LNCAP (cell line): ENCODE measurements at regions not wholly inside any gene's neighbourhood (a gene's known extent, or its start where the extent isn't known, plus 50 kb on each side); places are given as distances from the start of the nearest gene placed in this dataset.

ENCODE experiments used
- TF ChIP-seq, protein P1 (sequence below): fragments of 450-650 bp; IDR thresholded peaks from 2 replicates; pipeline ENCODE4 v1.5.1; 2017; ENCODE audit warnings: mild to moderate bottlenecking

- TF ChIP-seq, protein P1, sequence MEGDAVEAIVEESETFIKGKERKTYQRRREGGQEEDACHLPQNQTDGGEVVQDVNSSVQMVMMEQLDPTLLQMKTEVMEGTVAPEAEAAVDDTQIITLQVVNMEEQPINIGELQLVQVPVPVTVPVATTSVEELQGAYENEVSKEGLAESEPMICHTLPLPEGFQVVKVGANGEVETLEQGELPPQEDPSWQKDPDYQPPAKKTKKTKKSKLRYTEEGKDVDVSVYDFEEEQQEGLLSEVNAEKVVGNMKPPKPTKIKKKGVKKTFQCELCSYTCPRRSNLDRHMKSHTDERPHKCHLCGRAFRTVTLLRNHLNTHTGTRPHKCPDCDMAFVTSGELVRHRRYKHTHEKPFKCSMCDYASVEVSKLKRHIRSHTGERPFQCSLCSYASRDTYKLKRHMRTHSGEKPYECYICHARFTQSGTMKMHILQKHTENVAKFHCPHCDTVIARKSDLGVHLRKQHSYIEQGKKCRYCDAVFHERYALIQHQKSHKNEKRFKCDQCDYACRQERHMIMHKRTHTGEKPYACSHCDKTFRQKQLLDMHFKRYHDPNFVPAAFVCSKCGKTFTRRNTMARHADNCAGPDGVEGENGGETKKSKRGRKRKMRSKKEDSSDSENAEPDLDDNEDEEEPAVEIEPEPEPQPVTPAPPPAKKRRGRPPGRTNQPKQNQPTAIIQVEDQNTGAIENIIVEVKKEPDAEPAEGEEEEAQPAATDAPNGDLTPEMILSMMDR, result no peak
Measured at GRCh38 chr12:46450279-46450748, 77.7 kb upstream of the SLC38A2 start.

DNA sequence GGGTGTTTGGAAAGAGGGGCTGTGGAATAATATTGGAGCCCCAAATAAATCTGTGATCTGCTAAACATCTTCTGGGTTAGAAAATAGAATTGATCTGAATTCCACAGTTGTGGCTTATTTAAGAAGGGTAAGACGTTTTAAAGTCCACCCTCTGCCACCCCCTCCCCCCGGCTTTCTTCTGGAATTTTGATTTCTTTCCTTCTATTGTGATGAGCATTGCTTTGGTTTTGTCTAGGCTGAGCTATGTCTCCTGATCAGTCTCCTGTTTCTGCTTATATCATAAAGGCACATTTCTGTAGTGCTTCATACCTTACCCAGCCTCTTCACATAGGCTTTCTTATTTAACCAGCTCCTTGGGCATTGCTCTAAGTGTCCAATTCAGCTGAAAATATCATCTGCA lies 77.3 kb upstream of the SLC38A2 start:
- TF ChIP-seq, protein P1, result no peak

- TF ChIP-seq, protein P1, result no peak
Measured at GRCh38 chr12:46449316-46449715, 76.7 kb upstream of the SLC38A2 start.

- TF ChIP-seq, protein P1, result no peak
Measured at GRCh38 chr12:46446645-46447044, 74.1 kb upstream of the SLC38A2 start.

- TF ChIP-seq, protein P1, result no peak
Measured at GRCh38 chr12:46445551-46446235, 73.1 kb upstream of the SLC38A2 start.

DNA sequence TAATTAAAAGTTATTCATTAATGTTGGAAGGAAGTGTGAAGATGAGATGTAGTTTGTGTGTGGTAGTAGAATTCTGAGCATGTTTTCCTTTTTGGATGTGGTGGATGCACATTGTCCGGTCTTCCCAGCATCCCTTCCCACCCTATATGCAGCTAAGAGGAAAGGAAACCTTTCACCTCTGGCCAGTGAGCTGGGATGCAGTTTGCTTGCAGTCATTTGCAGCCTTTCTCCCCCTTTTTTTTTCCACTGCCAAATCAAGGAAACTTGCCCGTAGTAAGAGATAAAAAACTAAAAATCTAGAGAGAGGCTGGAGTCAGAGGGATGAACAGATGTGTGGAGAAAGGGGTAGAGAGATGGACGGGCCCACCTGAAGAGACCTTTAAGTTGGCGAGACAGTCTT lies 72.5 kb upstream of the SLC38A2 start:
- TF ChIP-seq, protein P1, result no peak

DNA sequence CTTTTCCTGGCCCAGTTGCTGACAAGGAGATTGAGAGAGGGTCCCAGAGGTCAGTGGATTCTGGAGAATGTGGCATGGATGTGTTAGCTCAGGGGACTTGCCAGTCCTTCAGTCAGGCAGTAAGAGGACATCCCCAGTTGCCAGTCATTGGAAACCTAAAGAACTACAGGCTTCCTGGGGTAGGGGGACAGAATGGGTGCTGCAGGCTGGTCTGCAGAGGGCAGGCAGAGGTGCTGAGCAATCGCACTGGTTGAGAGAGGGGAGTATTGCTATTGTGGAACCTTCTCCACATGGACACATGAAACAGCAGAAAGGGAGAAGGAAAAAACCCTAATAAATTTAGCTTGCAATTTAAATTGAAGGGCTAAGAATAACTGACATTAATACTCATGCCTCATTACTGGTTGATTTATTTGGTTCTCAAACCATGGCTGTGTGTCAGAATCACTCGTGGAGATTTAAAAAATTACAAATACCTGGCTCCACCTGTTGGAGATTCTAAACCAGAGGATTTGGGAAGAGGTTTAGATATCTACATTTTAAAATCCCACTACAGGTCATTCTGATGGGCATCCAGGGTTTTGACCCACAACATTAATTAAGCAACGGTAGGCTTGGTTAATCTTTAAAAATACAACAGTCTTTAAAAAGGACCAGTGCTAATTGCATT lies 71.2 kb upstream of the SLC38A2 start:
- TF ChIP-seq, protein P1, result peak; percentile 26; the same call in 1 of the 2 replicates
